ENCODE measurements at regions not wholly inside any gene's neighbourhood (a gene's known extent, or its start where the extent isn't known, plus 50 kb on each side); places are given as distances from the start of the nearest gene placed in this dataset.

- TF ChIP-seq CTCF (IDR thresholded peaks at IDR 0.05) (no peak), POLR2A (IDR thresholded peaks at IDR 0.05) (no peak), POLR2AphosphoS5 (IDR thresholded peaks at IDR 0.05; ENCODE audit: insufficient read depth in 1 of 2, low read depth in 1 of 2) (no peak)
Measured at GRCh38 chr13:53310786-53311185, 282.2 kb downstream of the OLFM4 start.
